ENCODE measurements at regions not wholly inside any gene's neighbourhood (a gene's known extent, or its start where the extent isn't known, plus 50 kb on each side); places are given as distances from the start of the nearest gene placed in this dataset.

DNA sequence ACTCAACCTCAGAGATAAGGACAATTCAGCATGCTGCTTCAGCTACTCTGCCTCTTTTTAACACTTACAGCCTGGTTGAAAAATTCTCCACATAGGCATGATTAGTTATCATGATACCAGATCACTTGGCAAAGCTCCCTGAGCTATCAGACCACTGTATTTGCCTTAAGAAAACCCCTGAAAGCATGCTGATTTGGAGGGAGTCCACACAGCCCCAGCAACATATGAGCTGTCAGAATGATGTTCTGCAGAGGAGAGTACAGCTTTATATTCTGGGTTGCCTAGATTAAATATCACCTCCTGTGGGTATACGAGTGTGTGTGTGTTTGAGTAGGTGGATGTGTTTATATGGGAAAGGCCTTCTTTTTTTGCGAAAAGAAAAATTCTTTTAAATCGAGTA is 170.2 kb upstream of the CHRM2 start:
- no peak for TF ChIP-seq CTCF (IDR thresholded peaks at IDR 0.05)
- no peak for TF ChIP-seq POLR2AphosphoS5 (IDR thresholded peaks at IDR 0.05)

All from prostate gland (tissue), 2 donors.